ENCODE measurements at regions not wholly inside any gene's neighbourhood (a gene's known extent, or its start where the extent isn't known, plus 50 kb on each side); places are given as distances from the start of the nearest gene placed in this dataset.

- H2AFZ ChIP-seq (ENCODE audit: low read depth, low read length, poor library complexity, severe bottlenecking), result no peak overlapping the region
- H4K20me1 ChIP-seq (ENCODE audit: insufficient read depth), result no peaks in the 10 kb centered on the region
- H3K9me2 ChIP-seq (ENCODE audit: insufficient read depth), result no peaks in the 10 kb centered on the region
- POLR2A ChIA-PET, result no interaction called here
- TF ChIP-seq EZH2 (IDR thresholded peaks at IDR 0.05) (no peak), ATF3 (IDR thresholded peaks at IDR 0.05) (no peak), ELF1 (IDR thresholded peaks at IDR 0.05; ENCODE audit: borderline replicate concordance, low read depth) (no peak), SP1 (IDR thresholded peaks at IDR 0.05; ENCODE audit: low read depth) (no peak), POLR2AphosphoS5 (IDR thresholded peaks at IDR 0.05; ENCODE audit: low read depth, low read length) (no peak)
- DNase-seq (ENCODE audit: low read depth, low spot score) (no peak), ATAC-seq (no peak)
- no TSS peak for BruUV-seq (replicated peaks)
- no peak overlapping the region for H3K9ac ChIP-seq (ENCODE audit: low read length)
- no peak overlapping the region for H3K4me2 ChIP-seq (ENCODE audit: low read length)
- H3K79me2 ChIP-seq (ENCODE audit: insufficient read depth, low read length), result no peaks in the 10 kb centered on the region
- CTCF ChIA-PET, result no interaction called here
- H3K36me3 ChIP-seq (ENCODE audit: control insufficient read depth in 1 of 2, insufficient read depth in 2 of 2, low read length in 2 of 2), result no peaks in the 10 kb centered on the region
- intact Hi-C loops (cut with micrococcal nuclease), result no loop called here
- RAD21 ChIA-PET (ENCODE audit: low non-redundant PET in 1 of 2, low total read pairs in 2 of 2, uncharacterized antibody in 2 of 2, unreplicated experiment in 2 of 2), result no interaction called here
- no peaks in the 10 kb centered on the region for H3K27me3 ChIP-seq (ENCODE audit: insufficient read depth, low read length)
- H3K9me3 ChIP-seq (ENCODE audit: control insufficient read depth in 1 of 2, insufficient read depth in 1 of 2, low read depth in 1 of 2, low read length in 2 of 2), result no peaks in the 10 kb centered on the region
- no peak overlapping the region for H3K27ac ChIP-seq (ENCODE audit: low read depth, low read length)
- no peaks in the 10 kb centered on the region for H3K4me1 ChIP-seq (ENCODE audit: control insufficient read depth in 1 of 2, insufficient read depth in 2 of 2, low read length in 2 of 2)
- H3K4me3 ChIP-seq (replicated peaks in 1 of 2; ENCODE audit: low read depth in 1 of 2, low read length in 2 of 2), result no peak overlapping the region
Measured at GRCh38 chr1:57591842-57592241, 168.0 kb upstream of the DAB1 start.

GRCh38 chr1:57590978-57591377 is 167.1 kb upstream of the DAB1 start:
- Histone ChIP-seq H3K27ac (ENCODE audit: low read depth, low read length) (no peak overlapping the region), H3K9me3 (ENCODE audit: control insufficient read depth in 1 of 2, insufficient read depth in 1 of 2, low read depth in 1 of 2, low read length in 2 of 2) (no peaks in the 10 kb centered on the region), H3K4me3 (replicated peaks in 1 of 2; ENCODE audit: low read depth in 1 of 2, low read length in 2 of 2) (no peak overlapping the region), H3K4me2 (ENCODE audit: low read length) (no peak overlapping the region), H2AFZ (ENCODE audit: low read depth, low read length, poor library complexity, severe bottlenecking) (no peak overlapping the region), H3K4me1 (ENCODE audit: control insufficient read depth in 1 of 2, insufficient read depth in 2 of 2, low read length in 2 of 2) (no peaks in the 10 kb centered on the region), H3K9me2 (ENCODE audit: insufficient read depth) (no peaks in the 10 kb centered on the region), H4K20me1 (ENCODE audit: insufficient read depth) (no peaks in the 10 kb centered on the region), H3K9ac (ENCODE audit: low read length) (no peak overlapping the region), H3K36me3 (ENCODE audit: control insufficient read depth in 1 of 2, insufficient read depth in 2 of 2, low read length in 2 of 2) (no peaks in the 10 kb centered on the region), H3K27me3 (ENCODE audit: insufficient read depth, low read length) (no peaks in the 10 kb centered on the region), H3K79me2 (ENCODE audit: insufficient read depth, low read length) (no peaks in the 10 kb centered on the region)
- DNase-seq (ENCODE audit: low read depth, low spot score), result no peak
- ChIA-PET CTCF (no interaction called here), RAD21 (ENCODE audit: low non-redundant PET in 1 of 2, low total read pairs in 2 of 2, uncharacterized antibody in 2 of 2, unreplicated experiment in 2 of 2) (no interaction called here), POLR2A (no interaction called here)
- intact Hi-C loops (cut with micrococcal nuclease), result no loop called here
- BruUV-seq (replicated peaks), result no TSS peak
- TF ChIP-seq ATF3 (IDR thresholded peaks at IDR 0.05) (no peak), ZFX (IDR thresholded peaks at IDR 0.05) (no peak), JUND (IDR thresholded peaks at IDR 0.05) (no peak), CEBPB (IDR thresholded peaks at IDR 0.05; ENCODE audit: low read depth) (no peak), EZH2phosphoT487 (IDR thresholded peaks at IDR 0.05; ENCODE audit: borderline replicate concordance) (no peak), RAD21 (IDR thresholded peaks at IDR 0.05; ENCODE audit: low read depth) (no peak), TCF7L2 (IDR thresholded peaks at IDR 0.05; ENCODE audit: borderline replicate concordance, extremely low read depth, insufficient read depth, insufficient read length) (no peak), ELF1 (IDR thresholded peaks at IDR 0.05; ENCODE audit: borderline replicate concordance, low read depth) (no peak), ZBTB33 (IDR thresholded peaks at IDR 0.05; ENCODE audit: extremely low read depth, insufficient replicate concordance, low read length) (no peak), ZNF274 (IDR thresholded peaks at IDR 0.05; ENCODE audit: low read depth, low read length) (no peak), POLR2AphosphoS5 (IDR thresholded peaks at IDR 0.05; ENCODE audit: low read depth, low read length) (no peak), REST (IDR thresholded peaks at IDR 0.05; ENCODE audit: low read depth) (no peak)
- ATAC-seq, result no peak
